K562 (cell line): ENCODE measurements at regions not wholly inside any gene's neighbourhood (a gene's known extent, or its start where the extent isn't known, plus 50 kb on each side); places are given as distances from the start of the nearest gene placed in this dataset.

Experiments used
- ATAC-seq: fragments of 200-7000 bp; cut with Tn5 transposase; 3 replicates; pipeline ENCODE4 v1.9.1; 2020; ENCODE audit warnings: moderate library complexity
- BruUV-seq: library from RNA; stranded (reverse); fragments of 400-500 nt; replicated peaks from 2 replicates; lab custom pipeline; 2021; lab: Mats Ljungman, UMichigan
- CTCF ChIA-PET: fragments of 300-600 bp; formaldehyde crosslinking; extraction: SDS; loops from one replicate; lab custom pipeline; 2021; ENCODE audit warnings: low intra/inter-chr PET ratio; lab: Yijun Ruan, JAX
- POLR2A ChIA-PET: fragments of 300-600, 350-650 bp; sonication (Branson Sonifier 250); formaldehyde crosslinking; extraction: SDS; loops from one replicate; lab custom pipeline; 2021; ENCODE audit warnings: antibody characterized with exemption, inconsistent platforms; lab: Yijun Ruan, JAX
- DNase-seq, 4 experiments: peaks; one replicate each; pipeline versions ENCODE4 v3.0.0 to v3.0.0-alpha.2; 2011 to 2018; ENCODE audit warnings: low spot score in 3 of 4, mixed read lengths in 3 of 4; ENCODE audit errors: extremely low read depth in 1 of 4
- FAIRE-seq: peaks from 2 replicates; lab custom pipeline; 2011; peaks lifted over from hg19 to GRCh38; lab: Jason Lieb, UNC
- H2AFZ ChIP-seq: 2 replicates; pipeline ENCODE4 v1.6.0; 2011; ENCODE audit warnings: low read depth, low read length, control low read depth, inconsistent platforms
- H3K27ac ChIP-seq: fragments of 200-600 bp; 3 replicates; pipeline ENCODE4 v1.8.0; 2011; ENCODE audit warnings: low read depth, mild to moderate bottlenecking, control low read depth, inconsistent platforms, low read length, moderate library complexity, mixed read lengths; ENCODE audit errors: extremely low read depth
- H3K27me3 ChIP-seq, 2 experiments: fragments of 300-600 bp in 1 of 2; 2 replicates in 1 of 2; 3 replicates in 1 of 2; pipeline versions ENCODE4 v1.6.0 to v1.8.0; 2011; ENCODE audit warnings: inconsistent platforms in 2 of 2, low read length in 2 of 2, mild to moderate bottlenecking in 1 of 2, mixed read lengths in 1 of 2, moderate library complexity in 1 of 2; ENCODE audit not compliant: control insufficient read depth in 2 of 2, insufficient read depth in 2 of 2
- H3K36me3 ChIP-seq: fragments of 300-600 bp; 3 replicates; pipeline ENCODE4 v1.8.0; 2011; ENCODE audit warnings: mild to moderate bottlenecking, low read length, inconsistent platforms; ENCODE audit not compliant: control insufficient read depth, insufficient read depth
- H3K4me1 ChIP-seq, 2 experiments: fragments of 200-600 bp in 1 of 2; replicated peaks in 1 of 2; 2 replicates in 1 of 2; 3 replicates in 1 of 2; pipeline versions ENCODE4 v1.5.1 to v1.8.0; 2011; ENCODE audit warnings: inconsistent platforms in 2 of 2, low read length in 2 of 2, mild to moderate bottlenecking in 1 of 2, mixed read lengths in 1 of 2, moderate library complexity in 1 of 2; ENCODE audit not compliant: control insufficient read depth in 2 of 2, insufficient read depth in 2 of 2
- H3K4me2 ChIP-seq: 2 replicates; pipeline ENCODE4 v1.6.1; 2011; ENCODE audit warnings: low read length, control low read depth, inconsistent platforms, mixed read lengths; ENCODE audit not compliant: insufficient read depth
- H3K4me3 ChIP-seq: fragments of 200-600 bp; sonication (generic), shearing (Covaris generic); 2 replicates; pipeline ENCODE4 v1.5.1; 2016; ENCODE audit warnings: control low read depth, inconsistent platforms
- H3K79me2 ChIP-seq: fragments of 200-600 bp; 3 replicates; pipeline ENCODE4 v1.8.0; 2011; ENCODE audit warnings: low read length, inconsistent platforms; ENCODE audit not compliant: control insufficient read depth, insufficient read depth
- H3K9ac ChIP-seq, 2 experiments: 2 replicates each; pipeline versions ENCODE4 v1.6.0 to v1.6.1; 2011; ENCODE audit warnings: low read depth in 2 of 2, low read length in 2 of 2, control low read depth in 1 of 2, inconsistent platforms in 1 of 2, mild to moderate bottlenecking in 1 of 2, mixed read lengths in 1 of 2; ENCODE audit not compliant: insufficient read depth in 1 of 2
- H3K9me1 ChIP-seq: one replicate; pipeline ENCODE4 v1.6.0; 2011; ENCODE audit warnings: inconsistent platforms, mild to moderate bottlenecking, low read length, moderate library complexity; ENCODE audit not compliant: control insufficient read depth, insufficient read depth
- H3K9me3 ChIP-seq: replicated peaks from 2 replicates; pipeline ENCODE4 v1.5.1; 2011; ENCODE audit warnings: low read depth, low read length, inconsistent platforms; ENCODE audit not compliant: control insufficient read depth, insufficient read depth
- H4K20me1 ChIP-seq: replicated peaks from 2 replicates; pipeline ENCODE4 v1.6.1; 2011; ENCODE audit warnings: low read length, inconsistent platforms, mixed read lengths; ENCODE audit not compliant: control insufficient read depth, insufficient read depth
- ARID3B ChIP-seq: fragments of 250-450 bp; sonication (Bioruptor Pico); IDR thresholded peaks from 2 replicates; pipeline ENCODE4 v1.4.0; 2020; ENCODE audit warnings: borderline replicate concordance
- CBX1 ChIP-seq: sonication (generic); IDR thresholded peaks from 2 replicates; pipeline ENCODE4 v1.6.1; 2016; ENCODE audit warnings: antibody characterized with exemption, low read depth, mild to moderate bottlenecking
- CHCHD3 ChIP-seq: fragments of 250-450 bp; sonication (Bioruptor Pico); IDR thresholded peaks from 2 replicates; pipeline ENCODE4 v2.1.2; 2022; ENCODE audit warnings: mild to moderate bottlenecking
- EHMT2 ChIP-seq: fragments of 450-650 bp; IDR thresholded peaks from 2 replicates; pipeline ENCODE4 v1.6.1; 2018; ENCODE audit warnings: antibody characterized with exemption
- HDAC6 ChIP-seq: IDR thresholded peaks from 2 replicates; pipeline ENCODE4 v1.6.1; 2012; ENCODE audit warnings: low read depth, mild to moderate bottlenecking, control low read depth, inconsistent platforms, low read length, moderate library complexity
- JUNB ChIP-seq: fragments of 450-650 bp; formaldehyde crosslinking; conservative IDR thresholded peaks from 2 replicates; pipeline ENCODE4 v1.4.0; 2020; ENCODE audit warnings: mild to moderate bottlenecking
- MBD2 ChIP-seq: sonication (generic); IDR thresholded peaks from 2 replicates; pipeline ENCODE4 v1.6.1; 2016; ENCODE audit warnings: low read depth, borderline replicate concordance
- NONO ChIP-seq, 2 experiments: fragments of 200-400 bp in 1 of 2; fragments of 450-650 bp in 1 of 2; formaldehyde crosslinking in 1 of 2; IDR thresholded peaks; 2 replicates each; pipeline ENCODE4 v1.6.1; 2017; ENCODE audit warnings: low read depth in 2 of 2, mild to moderate bottlenecking in 2 of 2, moderate library complexity in 2 of 2, low read length in 1 of 2
- PYGO2 ChIP-seq: fragments of 450-650 bp; IDR thresholded peaks from 2 replicates; pipeline ENCODE4 v1.6.1; 2016; ENCODE audit warnings: mild to moderate bottlenecking, missing genetic modification characterization, moderate library complexity, missing compliant biosample characterization
- SIRT6 ChIP-seq: IDR thresholded peaks from one replicate; pipeline ENCODE4 v1.6.1; 2012; ENCODE audit warnings: low read depth, mild to moderate bottlenecking, control low read depth, inconsistent platforms, low read length, moderate library complexity
- SOX6 ChIP-seq: fragments of 450-650 bp; IDR thresholded peaks from 2 replicates; pipeline ENCODE4 v1.6.1; 2014; ENCODE audit warnings: mild to moderate bottlenecking
- USF2 ChIP-seq: sonication (generic); formaldehyde crosslinking; IDR thresholded peaks from 2 replicates; pipeline ENCODE4 v1.5.0; 2020; ENCODE audit warnings: missing genetic modification reagents
- ZBED1 ChIP-seq: IDR thresholded peaks from 2 replicates; pipeline ENCODE4 v1.6.1; 2014
- ZNF217 ChIP-seq: sonication (generic); formaldehyde crosslinking; IDR thresholded peaks from 2 replicates; pipeline ENCODE4 v1.8.0; 2022; ENCODE audit warnings: mild to moderate bottlenecking, missing genetic modification reagents
- ZNF584 ChIP-seq: fragments of 200-800 bp; sonication (Bioruptor generic); IDR thresholded peaks from 2 replicates; pipeline ENCODE4 v1.6.1; 2016; ENCODE audit warnings: low read depth, mild to moderate bottlenecking, missing genetic modification characterization, missing compliant biosample characterization
- WGBS: fragments of 100-300 bp; shearing (Covaris generic); methylation state at CpG from one replicate; pipeline ENCODE4 v1.1.6; 2016; ENCODE audit warnings: low coverage, mixed read lengths; ENCODE audit not compliant: insufficient coverage; ENCODE audit errors: missing lambda C conversion rate; 5-methylcytosine and 5-hydroxymethylcytosine counted together
- in situ Hi-C: fragments of 300-500 bp; cut with MboI; formaldehyde crosslinking; loops from 4 replicates; pipeline ENCODE4 v1.15.0; 2018; ENCODE audit warnings: inconsistent platforms, mixed read lengths
- intact Hi-C: fragments of 100-400 bp; cut with micrococcal nuclease; formaldehyde crosslinking; loops from 2 replicates; pipeline ENCODE4 v1.14.2; 2022
- TF ChIP-seq, protein P1 (sequence below): fragments of 450-650 bp; formaldehyde crosslinking; conservative IDR thresholded peaks from 2 replicates; pipeline ENCODE4 v1.4.0; 2022; ENCODE audit warnings: mild to moderate bottlenecking, missing genetic modification characterization

- Histone ChIP-seq H3K4me3 (no peak overlapping the region), H3K27ac (no peak overlapping the region), H3K36me3 (no peaks in the 10 kb centered on the region), H3K9me3 (no peaks in the 10 kb centered on the region), H3K79me2 (no peaks in the 10 kb centered on the region), H4K20me1 (no peaks in the 10 kb centered on the region), H3K4me2 (no peak overlapping the region), H3K9me1 (no peaks in the 10 kb centered on the region), H3K9ac (no peak overlapping the region), H2AFZ (no peak overlapping the region), H3K4me1 (peaks cover 2 to 6% of the 10 kb centered on the region in 2 experiments; a peak in 3 of 5 replicates), H3K27me3 (peaks cover 8 to 14% of the 10 kb centered on the region in 2 experiments; a peak in 4 of 5 replicates)
- WGBS = 2% methylated on average over 8 of the region's 8 CpGs
- intact Hi-C loops = loop anchor here (5.0 kb wide), 1 partner anchor 137 kb away; no protein-coding TSS in a partner anchor
- no peak for ATAC-seq
- CTCF ChIA-PET = interaction anchor here (0.9 kb wide), 1 partner anchor 162 kb away, joined by 4 read pairs; no protein-coding TSS in a partner anchor
- no TSS peak for BruUV-seq
- no peak for DNase-seq
- in situ Hi-C loops = no loop called here
- TF ChIP-seq USF2 = no peak
- no peak for TF ChIP-seq HDAC6
- TF ChIP-seq ZNF584 = no peak
- TF ChIP-seq ZNF217 (CRISPR knock-in tag) = no peak
- no peak for TF ChIP-seq SIRT6
- TF ChIP-seq CBX1 = no peak
- TF ChIP-seq NONO (IDR thresholded peaks at IDR 0.05; ENCODE audit: low read depth in 2 of 2, low read length in 1 of 2) = no peak
- TF ChIP-seq ZBED1 = no peak
- no peak for TF ChIP-seq JUNB (CRISPR knock-in tag)
- TF ChIP-seq MBD2 = no peak
- no peak for TF ChIP-seq ARID3B (CRISPR knock-in tag)
- TF ChIP-seq CHCHD3 (CRISPR knock-in tag) = no peak
- TF ChIP-seq, protein P1, sequence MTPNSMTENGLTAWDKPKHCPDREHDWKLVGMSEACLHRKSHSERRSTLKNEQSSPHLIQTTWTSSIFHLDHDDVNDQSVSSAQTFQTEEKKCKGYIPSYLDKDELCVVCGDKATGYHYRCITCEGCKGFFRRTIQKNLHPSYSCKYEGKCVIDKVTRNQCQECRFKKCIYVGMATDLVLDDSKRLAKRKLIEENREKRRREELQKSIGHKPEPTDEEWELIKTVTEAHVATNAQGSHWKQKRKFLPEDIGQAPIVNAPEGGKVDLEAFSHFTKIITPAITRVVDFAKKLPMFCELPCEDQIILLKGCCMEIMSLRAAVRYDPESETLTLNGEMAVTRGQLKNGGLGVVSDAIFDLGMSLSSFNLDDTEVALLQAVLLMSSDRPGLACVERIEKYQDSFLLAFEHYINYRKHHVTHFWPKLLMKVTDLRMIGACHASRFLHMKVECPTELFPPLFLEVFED (CRISPR knock-in tag) = no peak
- TF ChIP-seq PYGO2 (tag) = no peak
- TF ChIP-seq SOX6 = no peak
- no peak for TF ChIP-seq EHMT2
- POLR2A ChIA-PET = interaction anchor here (0.6 to 0.8 kb wide), 3 partner anchors 12 to 1531 kb away, joined by 3 read pairs; no protein-coding TSS in a partner anchor
- FAIRE-seq = no peak
Measured at GRCh38 chr12:30850684-30851083, 75.9 kb upstream of the TSPAN11 start.
